A549 (cell line): ENCODE measurements at regions not wholly inside any gene's neighbourhood (a gene's known extent, or its start where the extent isn't known, plus 50 kb on each side); places are given as distances from the start of the nearest gene placed in this dataset.

Source experiments
- ATAC-seq, 2 experiments: fragments of 200-7000 bp in 1 of 2; fragments of >200 bp in 1 of 2; cut with Nextera tagmentation in 1 of 2; cut with Tn5 transposase in 1 of 2; 3 replicates each; pipeline versions ENCODE4 v1.8.0 to v1.9.1; 2018 to 2020; ENCODE audit warnings: mild to moderate bottlenecking in 1 of 2, moderate library complexity in 1 of 2
- CTCF ChIA-PET: fragments of 300-600 bp; sonication (Branson Sonifier 250); formaldehyde crosslinking; extraction: SDS; loops from one replicate; lab custom pipeline; 2021; ENCODE audit warnings: antibody characterized with exemption, inconsistent platforms; lab: Yijun Ruan, JAX
- POLR2A ChIA-PET: fragments of 350-600 bp; formaldehyde crosslinking; extraction: SDS; loops from one replicate; lab custom pipeline; 2021; ENCODE audit warnings: antibody characterized with exemption, inconsistent platforms; lab: Yijun Ruan, JAX
- DNase-seq, 2 experiments: peaks; one replicate each; pipeline versions ENCODE4 v3.0.0 to v3.0.0-alpha.2; 2011 to 2016; ENCODE audit warnings: low read depth in 1 of 2, low spot score in 1 of 2
- FAIRE-seq: peaks from 2 replicates; lab custom pipeline; 2011; peaks lifted over from hg19 to GRCh38; lab: Jason Lieb, UNC
- H3K27ac ChIP-seq, 2 experiments: fragments of >200 bp; sonication (Bioruptor Twin); formaldehyde crosslinking; 3 replicates each; pipeline ENCODE4 v1.5.1; 2016 to 2017
- H3K4me1 ChIP-seq: fragments of >200 bp; sonication (Bioruptor Twin); formaldehyde crosslinking; 3 replicates; pipeline ENCODE4 v1.6.1; 2016
- H3K4me2 ChIP-seq: fragments of >200 bp; sonication (Bioruptor Twin); formaldehyde crosslinking; 3 replicates; pipeline ENCODE4 v1.6.1; 2016
- H3K4me3 ChIP-seq: fragments of >200 bp; sonication (Bioruptor Twin); formaldehyde crosslinking; 3 replicates; pipeline ENCODE4 v1.5.1; 2016
- H3K9me3 ChIP-seq: fragments of >200 bp; sonication (Bioruptor Twin); formaldehyde crosslinking; 3 replicates; pipeline ENCODE4 v1.6.1; 2016
- BHLHE40 ChIP-seq: IDR thresholded peaks from 2 replicates; pipeline ENCODE4 v1.6.1; 2012; ENCODE audit warnings: low read depth, low read length, inconsistent platforms
- CBX8 ChIP-seq: fragments of 200-600 bp; sonication (generic); IDR thresholded peaks from 2 replicates; pipeline ENCODE4 v1.6.1; 2016
- CEBPB ChIP-seq, 2 experiments: fragments of >200 bp in 1 of 2; sonication (Bioruptor Twin) in 1 of 2; formaldehyde crosslinking in 1 of 2; IDR thresholded peaks; 2 replicates each; pipeline ENCODE4 v1.6.1; 2012 to 2016
- FOSL2 ChIP-seq, 2 experiments: fragments of 450-650 bp in 1 of 2; fragments of >200 bp in 1 of 2; sonication (Bioruptor Twin) in 1 of 2; formaldehyde crosslinking; IDR thresholded peaks; 2 replicates each; pipeline versions ENCODE4 v1.5.0 to v1.6.1; 2016 to 2020; ENCODE audit warnings: mild to moderate bottlenecking in 1 of 2, moderate library complexity in 1 of 2
- FOXS1 ChIP-seq: fragments of 250-450 bp; sonication (Bioruptor Pico); IDR thresholded peaks from 2 replicates; pipeline ENCODE4 v1.5.0; 2020; ENCODE audit warnings: mild to moderate bottlenecking, moderate library complexity
- HEYL ChIP-seq: fragments of 250-450 bp; sonication (Bioruptor Pico); IDR thresholded peaks from 2 replicates; pipeline ENCODE4 v1.8.0; 2021; ENCODE audit warnings: mild to moderate bottlenecking, moderate library complexity
- HOXA7 ChIP-seq: fragments of 250-450 bp; sonication (Bioruptor Pico); IDR thresholded peaks from 2 replicates; pipeline ENCODE4 v1.5.0; 2020; ENCODE audit warnings: mild to moderate bottlenecking, moderate library complexity
- HOXB13 ChIP-seq: fragments of 250-450 bp; sonication (Bioruptor Pico); IDR thresholded peaks from 2 replicates; pipeline ENCODE4 v1.5.0; 2020; ENCODE audit warnings: low read depth, mild to moderate bottlenecking, moderate library complexity
- HOXB5 ChIP-seq: fragments of 250-450 bp; sonication (Bioruptor Pico); IDR thresholded peaks from 2 replicates; pipeline ENCODE4 v1.5.0; 2020; ENCODE audit warnings: mild to moderate bottlenecking, moderate library complexity
- JUN ChIP-seq, 2 experiments: fragments of >200 bp; sonication (Bioruptor Twin); formaldehyde crosslinking; IDR thresholded peaks; 2 replicates in 1 of 2; 3 replicates in 1 of 2; pipeline ENCODE4 v1.6.1; 2016 to 2017
- JUNB ChIP-seq: fragments of >200 bp; sonication (Bioruptor Twin); formaldehyde crosslinking; IDR thresholded peaks from 2 replicates; pipeline ENCODE4 v1.6.1; 2016
- MYC ChIP-seq: IDR thresholded peaks from 2 replicates; pipeline ENCODE4 v1.6.1; 2012; ENCODE audit warnings: mild to moderate bottlenecking, inconsistent platforms, low read length, improper control_type of control experiment, borderline replicate concordance
- NFE2L2 ChIP-seq: fragments of 150-350 bp; conservative IDR thresholded peaks from 2 replicates; pipeline ENCODE4 v1.6.1; 2014; ENCODE audit warnings: low read length
- NPAS2 ChIP-seq: fragments of 250-450 bp; sonication (Bioruptor Pico); IDR thresholded peaks from 2 replicates; pipeline ENCODE4 v1.8.0; 2022; ENCODE audit warnings: mild to moderate bottlenecking, moderate library complexity, borderline replicate concordance
- NR3C1 ChIP-seq: fragments of >200 bp; sonication (Bioruptor Twin); formaldehyde crosslinking; IDR thresholded peaks from 3 replicates; pipeline ENCODE4 v1.6.1; 2017
- POLR2A ChIP-seq: IDR thresholded peaks from 2 replicates; pipeline ENCODE4 v1.6.1; 2012; ENCODE audit warnings: mild to moderate bottlenecking, low read length
- RFX5 ChIP-seq: fragments of 450-650 bp; IDR thresholded peaks from 2 replicates; pipeline ENCODE4 v1.7.1; 2014; ENCODE audit warnings: antibody characterized with exemption, mild to moderate bottlenecking, moderate library complexity
- SMC3 ChIP-seq: fragments of >200 bp; sonication (Bioruptor Twin); formaldehyde crosslinking; IDR thresholded peaks from 3 replicates; pipeline ENCODE4 v1.6.1; 2018; ENCODE audit warnings: inconsistent platforms
- TFCP2L1 ChIP-seq: fragments of 250-450 bp; sonication (Bioruptor Pico); IDR thresholded peaks from 2 replicates; pipeline ENCODE4 v1.5.0; 2021; ENCODE audit warnings: mild to moderate bottlenecking
- ZC3H11A ChIP-seq: fragments of 450-650 bp; IDR thresholded peaks from 2 replicates; pipeline ENCODE4 v1.6.1; 2014; ENCODE audit warnings: antibody characterized with exemption, mild to moderate bottlenecking
- ZNF302 ChIP-seq: fragments of 250-450 bp; sonication (Bioruptor Pico); IDR thresholded peaks from 2 replicates; pipeline ENCODE4 v1.9.0; 2021; ENCODE audit warnings: inconsistent platforms, mild to moderate bottlenecking, moderate library complexity
- WGBS: methylation state at CpG from one replicate; pipeline ENCODE4 v1.1.6; 2017; ENCODE audit errors: missing lambda C conversion rate; 5-methylcytosine and 5-hydroxymethylcytosine counted together
- TF ChIP-seq, protein P1 (sequence below): fragments of 250-450 bp; sonication (Bioruptor Pico); IDR thresholded peaks from 2 replicates; pipeline ENCODE4 v1.5.0; 2021; ENCODE audit warnings: mild to moderate bottlenecking, moderate library complexity, borderline replicate concordance
- TF ChIP-seq, protein P2 (sequence below): IDR thresholded peaks from 2 replicates; pipeline ENCODE4 v1.6.1; 2012; ENCODE audit warnings: low read depth, borderline replicate concordance
- TF ChIP-seq, protein P3 (sequence below): fragments of 200-600 bp; sonication (generic); IDR thresholded peaks from 2 replicates; pipeline ENCODE4 v1.6.1; 2016; ENCODE audit warnings: antibody characterized with exemption, mild to moderate bottlenecking, moderate library complexity
- TF ChIP-seq, protein P4 (sequence below): fragments of 150-350 bp; IDR thresholded peaks from 2 replicates; pipeline ENCODE4 v1.6.1; 2014; ENCODE audit warnings: low read depth, mild to moderate bottlenecking, low read length
- TF ChIP-seq, protein P5 (sequence below): fragments of >200 bp; sonication (Bioruptor Twin); formaldehyde crosslinking; IDR thresholded peaks from 2 replicates; pipeline ENCODE4 v1.6.1; 2016

DNA sequence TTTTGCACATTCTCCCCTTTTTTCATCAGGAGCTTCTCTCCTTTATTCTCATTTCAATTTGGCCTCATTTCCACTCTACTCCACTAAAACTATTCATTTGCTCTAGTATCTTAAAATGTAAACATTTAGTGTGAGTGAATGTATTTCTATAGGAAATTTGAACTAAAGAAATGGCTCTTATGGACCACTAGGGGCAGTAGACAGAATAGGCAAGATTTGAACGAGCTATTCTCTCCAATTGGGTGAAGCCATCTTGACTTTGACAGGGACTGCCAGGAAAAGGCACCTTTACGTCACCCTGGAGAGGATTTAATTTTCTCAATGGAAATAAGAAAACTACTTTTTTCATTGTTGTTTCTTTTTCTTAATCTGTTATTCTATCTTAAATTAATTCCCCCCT, 666.3 kb downstream of the DNAH5 start:
- ATAC-seq, result no peak
- Histone ChIP-seq H3K4me2 (no peak overlapping the region), H3K9me3 (no peaks in the 10 kb centered on the region), H3K27ac (no peak overlapping the region)
- peak in 1 of 2 experiments; percentile 18 for DNase-seq
- POLR2A ChIA-PET, result no interaction called here
- 14% methylated on average over 2 of the region's 2 CpGs for WGBS
- TF ChIP-seq SMC3 (no peak), HOXB5 (CRISPR knock-in tag) (no peak), JUNB (no peak), BHLHE40 (no peak), JUN (IDR thresholded peaks at IDR 0.05) (no peak), POLR2A (no peak), MYC (no peak), CBX8 (no peak), NFE2L2 (no peak)
- TF ChIP-seq, protein P1, sequence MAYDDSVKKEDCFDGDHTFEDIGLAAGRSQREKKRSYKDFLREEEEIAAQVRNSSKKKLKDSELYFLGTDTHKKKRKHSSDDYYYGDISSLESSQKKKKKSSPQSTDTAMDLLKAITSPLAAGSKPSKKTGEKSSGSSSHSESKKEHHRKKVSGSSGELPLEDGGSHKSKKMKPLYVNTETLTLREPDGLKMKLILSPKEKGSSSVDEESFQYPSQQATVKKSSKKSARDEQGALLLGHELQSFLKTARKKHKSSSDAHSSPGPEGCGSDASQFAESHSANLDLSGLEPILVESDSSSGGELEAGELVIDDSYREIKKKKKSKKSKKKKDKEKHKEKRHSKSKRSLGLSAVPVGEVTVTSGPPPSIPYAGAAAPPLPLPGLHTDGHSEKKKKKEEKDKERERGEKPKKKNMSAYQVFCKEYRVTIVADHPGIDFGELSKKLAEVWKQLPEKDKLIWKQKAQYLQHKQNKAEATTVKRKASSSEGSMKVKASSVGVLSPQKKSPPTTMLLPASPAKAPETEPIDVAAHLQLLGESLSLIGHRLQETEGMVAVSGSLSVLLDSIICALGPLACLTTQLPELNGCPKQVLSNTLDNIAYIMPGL (CRISPR knock-in tag), result no peak
- TF ChIP-seq, all 56 proteins: peak for 0
- no peaks in the 10 kb centered on the region for H3K4me1 ChIP-seq
- H3K4me3 ChIP-seq, result no peak overlapping the region
- CTCF ChIA-PET, result interaction anchor here (0.5 to 1.6 kb wide), 2 partner anchors 18 to 159 kb away, joined by 3 read pairs; no protein-coding TSS in a partner anchor
- no peak for FAIRE-seq

DNA sequence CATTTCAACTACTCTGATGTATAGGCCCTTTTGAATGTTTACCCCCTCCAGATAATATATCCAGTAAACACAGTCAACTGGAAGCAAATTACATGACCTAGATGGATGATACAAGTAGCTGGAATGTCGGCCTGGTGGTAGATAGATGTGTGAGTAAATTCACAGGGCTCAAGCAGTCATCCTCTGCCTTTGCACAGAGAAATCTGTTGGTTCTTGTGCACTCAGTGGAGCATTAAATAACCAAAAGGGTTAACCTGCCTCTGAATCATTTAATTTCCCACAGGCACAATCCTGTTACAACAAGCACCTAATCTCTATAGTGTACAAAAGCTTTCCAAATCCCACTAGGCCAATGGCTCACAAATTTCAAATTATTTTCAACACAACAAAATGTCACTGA, 668.3 kb downstream of the DNAH5 start:
- no peak overlapping the region for H3K27ac ChIP-seq
- H3K4me1 ChIP-seq, result no peaks in the 10 kb centered on the region
- no peak overlapping the region for H3K4me3 ChIP-seq
- ATAC-seq (no peak), FAIRE-seq (no peak), DNase-seq (no peak)
- ChIA-PET POLR2A (no interaction called here), CTCF (no interaction called here)
- no peak overlapping the region for H3K4me2 ChIP-seq
- TF ChIP-seq, protein P2, sequence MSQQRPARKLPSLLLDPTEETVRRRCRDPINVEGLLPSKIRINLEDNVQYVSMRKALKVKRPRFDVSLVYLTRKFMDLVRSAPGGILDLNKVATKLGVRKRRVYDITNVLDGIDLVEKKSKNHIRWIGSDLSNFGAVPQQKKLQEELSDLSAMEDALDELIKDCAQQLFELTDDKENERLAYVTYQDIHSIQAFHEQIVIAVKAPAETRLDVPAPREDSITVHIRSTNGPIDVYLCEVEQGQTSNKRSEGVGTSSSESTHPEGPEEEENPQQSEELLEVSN, result no peak
- TF ChIP-seq HOXB13 (CRISPR knock-in tag) (no peak), NPAS2 (CRISPR knock-in tag) (no peak), ZNF302 (CRISPR knock-in tag) (no peak), RFX5 (no peak), JUNB (no peak), NR3C1 (no peak), HOXA7 (CRISPR knock-in tag) (no peak), HEYL (CRISPR knock-in tag) (no peak), FOXS1 (CRISPR knock-in tag) (no peak), CBX8 (no peak), FOSL2 (IDR thresholded peaks at IDR 0.05) (no peak), FOSL2 (CRISPR knock-in tag; IDR thresholded peaks at IDR 0.05) (no peak), CEBPB (IDR thresholded peaks at IDR 0.05) (no peak), ZC3H11A (no peak), TFCP2L1 (CRISPR knock-in tag) (no peak)
- TF ChIP-seq, protein P3, sequence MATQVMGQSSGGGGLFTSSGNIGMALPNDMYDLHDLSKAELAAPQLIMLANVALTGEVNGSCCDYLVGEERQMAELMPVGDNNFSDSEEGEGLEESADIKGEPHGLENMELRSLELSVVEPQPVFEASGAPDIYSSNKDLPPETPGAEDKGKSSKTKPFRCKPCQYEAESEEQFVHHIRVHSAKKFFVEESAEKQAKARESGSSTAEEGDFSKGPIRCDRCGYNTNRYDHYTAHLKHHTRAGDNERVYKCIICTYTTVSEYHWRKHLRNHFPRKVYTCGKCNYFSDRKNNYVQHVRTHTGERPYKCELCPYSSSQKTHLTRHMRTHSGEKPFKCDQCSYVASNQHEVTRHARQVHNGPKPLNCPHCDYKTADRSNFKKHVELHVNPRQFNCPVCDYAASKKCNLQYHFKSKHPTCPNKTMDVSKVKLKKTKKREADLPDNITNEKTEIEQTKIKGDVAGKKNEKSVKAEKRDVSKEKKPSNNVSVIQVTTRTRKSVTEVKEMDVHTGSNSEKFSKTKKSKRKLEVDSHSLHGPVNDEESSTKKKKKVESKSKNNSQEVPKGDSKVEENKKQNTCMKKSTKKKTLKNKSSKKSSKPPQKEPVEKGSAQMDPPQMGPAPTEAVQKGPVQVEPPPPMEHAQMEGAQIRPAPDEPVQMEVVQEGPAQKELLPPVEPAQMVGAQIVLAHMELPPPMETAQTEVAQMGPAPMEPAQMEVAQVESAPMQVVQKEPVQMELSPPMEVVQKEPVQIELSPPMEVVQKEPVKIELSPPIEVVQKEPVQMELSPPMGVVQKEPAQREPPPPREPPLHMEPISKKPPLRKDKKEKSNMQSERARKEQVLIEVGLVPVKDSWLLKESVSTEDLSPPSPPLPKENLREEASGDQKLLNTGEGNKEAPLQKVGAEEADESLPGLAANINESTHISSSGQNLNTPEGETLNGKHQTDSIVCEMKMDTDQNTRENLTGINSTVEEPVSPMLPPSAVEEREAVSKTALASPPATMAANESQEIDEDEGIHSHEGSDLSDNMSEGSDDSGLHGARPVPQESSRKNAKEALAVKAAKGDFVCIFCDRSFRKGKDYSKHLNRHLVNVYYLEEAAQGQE, result no peak
- TF ChIP-seq, protein P4, sequence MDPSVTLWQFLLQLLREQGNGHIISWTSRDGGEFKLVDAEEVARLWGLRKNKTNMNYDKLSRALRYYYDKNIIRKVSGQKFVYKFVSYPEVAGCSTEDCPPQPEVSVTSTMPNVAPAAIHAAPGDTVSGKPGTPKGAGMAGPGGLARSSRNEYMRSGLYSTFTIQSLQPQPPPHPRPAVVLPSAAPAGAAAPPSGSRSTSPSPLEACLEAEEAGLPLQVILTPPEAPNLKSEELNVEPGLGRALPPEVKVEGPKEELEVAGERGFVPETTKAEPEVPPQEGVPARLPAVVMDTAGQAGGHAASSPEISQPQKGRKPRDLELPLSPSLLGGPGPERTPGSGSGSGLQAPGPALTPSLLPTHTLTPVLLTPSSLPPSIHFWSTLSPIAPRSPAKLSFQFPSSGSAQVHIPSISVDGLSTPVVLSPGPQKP, result no peak
- TF ChIP-seq, protein P5, sequence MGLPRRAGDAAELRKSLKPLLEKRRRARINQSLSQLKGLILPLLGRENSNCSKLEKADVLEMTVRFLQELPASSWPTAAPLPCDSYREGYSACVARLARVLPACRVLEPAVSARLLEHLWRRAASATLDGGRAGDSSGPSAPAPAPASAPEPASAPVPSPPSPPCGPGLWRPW, result no peak
- TF ChIP-seq, all 56 proteins: peak for 0
- 0% methylated on average over 1 of the region's 1 CpG for WGBS
- H3K9me3 ChIP-seq, result no peaks in the 10 kb centered on the region
